Osteoblast (primary cell): ENCODE measurements at regions not wholly inside any gene's neighbourhood (a gene's known extent, or its start where the extent isn't known, plus 50 kb on each side); places are given as distances from the start of the nearest gene placed in this dataset.
A peak's percentile ranks its signal among the peaks of the same experiment; 100 is the strongest.

Experiments used
- DNase-seq: peaks from one replicate; pipeline ENCODE4 v3.0.0; 2011; ENCODE audit warnings: low spot score, mixed read lengths; ENCODE audit not compliant: insufficient read length; ENCODE audit errors: missing footprints
- H2AFZ ChIP-seq: 2 replicates; pipeline ENCODE4 v1.6.0; 2011; ENCODE audit warnings: mild to moderate bottlenecking, low read length
- H3K27ac ChIP-seq: 2 replicates; pipeline ENCODE4 v1.5.1; 2011; ENCODE audit warnings: mild to moderate bottlenecking, low read depth, low read length, moderate library complexity
- H3K27me3 ChIP-seq: 2 replicates; pipeline ENCODE4 v1.6.0; 2012; ENCODE audit warnings: mild to moderate bottlenecking, control low read depth, inconsistent platforms, low read length, moderate library complexity; ENCODE audit not compliant: insufficient read depth
- H3K36me3 ChIP-seq: 2 replicates; pipeline ENCODE4 v1.5.1; 2011; ENCODE audit warnings: mild to moderate bottlenecking, low read length, control low read depth, moderate library complexity; ENCODE audit not compliant: insufficient read depth
- H3K4me1 ChIP-seq: 2 replicates; pipeline ENCODE4 v1.5.1; 2011; ENCODE audit warnings: mild to moderate bottlenecking, low read length, control low read depth, moderate library complexity; ENCODE audit not compliant: insufficient read depth
- H3K4me2 ChIP-seq: 2 replicates; pipeline ENCODE4 v1.6.0; 2011; ENCODE audit warnings: mild to moderate bottlenecking, low read length; ENCODE audit not compliant: insufficient read depth
- H3K4me3 ChIP-seq: fragments of 200-600 bp; sonication (generic); 3 replicates; pipeline ENCODE4 v1.5.1; 2012; ENCODE audit warnings: mild to moderate bottlenecking, low read length, inconsistent platforms; ENCODE audit not compliant: insufficient read depth
- H3K79me2 ChIP-seq: 2 replicates; pipeline ENCODE4 v1.6.0; 2012; ENCODE audit warnings: mild to moderate bottlenecking, low read length, control low read depth, inconsistent platforms; ENCODE audit not compliant: insufficient read depth
- H3K9me3 ChIP-seq: 2 replicates; pipeline ENCODE4 v1.5.1; 2011; ENCODE audit warnings: low read depth, low read length, control low read depth
- H4K20me1 ChIP-seq: 2 replicates; pipeline ENCODE4 v1.6.0; 2012; ENCODE audit warnings: mild to moderate bottlenecking, low read length, control low read depth; ENCODE audit not compliant: insufficient read depth
- CTCF ChIP-seq: IDR thresholded peaks from 2 replicates; pipeline ENCODE4 v1.5.1; 2011; ENCODE audit warnings: mild to moderate bottlenecking, low read depth, low read length, moderate library complexity; ENCODE audit errors: extremely low read depth

GRCh38 chr6:87763276-87763675 is 61.2 kb upstream of the AKIRIN2 start:
- H3K79me2 ChIP-seq, result no peaks in the 10 kb centered on the region
- no peaks in the 10 kb centered on the region for H4K20me1 ChIP-seq
- DNase-seq, result no peak
- no peaks in the 10 kb centered on the region for H3K36me3 ChIP-seq
- no peaks in the 10 kb centered on the region for H3K27me3 ChIP-seq
- H3K4me1 ChIP-seq, result no peaks in the 10 kb centered on the region
- no peak overlapping the region for H3K27ac ChIP-seq
- H2AFZ ChIP-seq, result no peak overlapping the region
- TF ChIP-seq CTCF, result no peak
- H3K4me3 ChIP-seq, result no peak overlapping the region
- no peaks in the 10 kb centered on the region for H3K9me3 ChIP-seq
- H3K4me2 ChIP-seq, result no peak overlapping the region

GRCh38 chr6:87762116-87762515 is 60.1 kb upstream of the AKIRIN2 start:
- no peaks in the 10 kb centered on the region for H3K79me2 ChIP-seq
- H4K20me1 ChIP-seq, result no peaks in the 10 kb centered on the region
- H3K4me1 ChIP-seq, result peaks cover under 1% of the 10 kb centered on the region
- no peak for DNase-seq
- no peak for TF ChIP-seq CTCF
- H2AFZ ChIP-seq, result no peak overlapping the region
- no peak overlapping the region for H3K4me2 ChIP-seq
- H3K4me3 ChIP-seq, result no peak overlapping the region
- no peaks in the 10 kb centered on the region for H3K36me3 ChIP-seq
- no peaks in the 10 kb centered on the region for H3K27me3 ChIP-seq
- no peaks in the 10 kb centered on the region for H3K9me3 ChIP-seq
- H3K27ac ChIP-seq, result no peak overlapping the region

GRCh38 chr6:87757792-87758191 is 55.8 kb upstream of the AKIRIN2 start:
- H2AFZ ChIP-seq, result no peak overlapping the region
- no peaks in the 10 kb centered on the region for H3K9me3 ChIP-seq
- no peaks in the 10 kb centered on the region for H3K27me3 ChIP-seq
- H3K4me2 ChIP-seq, result no peak overlapping the region
- H3K27ac ChIP-seq, result no peak overlapping the region
- H3K79me2 ChIP-seq, result no peaks in the 10 kb centered on the region
- no peaks in the 10 kb centered on the region for H3K36me3 ChIP-seq
- no peaks in the 10 kb centered on the region for H4K20me1 ChIP-seq
- H3K4me1 ChIP-seq, result peaks cover 17% of the 10 kb centered on the region
- H3K4me3 ChIP-seq, result no peak overlapping the region
- no peak for TF ChIP-seq CTCF
- DNase-seq, result no peak

GRCh38 chr6:87756858-87757257 is 54.8 kb upstream of the AKIRIN2 start:
- Histone ChIP-seq H3K4me2 (peak overlapping the region; percentile 31), H3K4me1 (peaks cover 17% of the 10 kb centered on the region), H4K20me1 (no peaks in the 10 kb centered on the region), H3K27ac (peak overlapping the region; percentile 70), H3K27me3 (no peaks in the 10 kb centered on the region), H3K4me3 (no peak overlapping the region), H3K79me2 (no peaks in the 10 kb centered on the region), H2AFZ (peak overlapping the region; percentile 31), H3K9me3 (no peaks in the 10 kb centered on the region), H3K36me3 (no peaks in the 10 kb centered on the region)
- peak; percentile 93 for DNase-seq
- no peak for TF ChIP-seq CTCF
